Neural cell (in vitro differentiated cells): ENCODE measurements at regions not wholly inside any gene's neighbourhood (a gene's known extent, or its start where the extent isn't known, plus 50 kb on each side); places are given as distances from the start of the nearest gene placed in this dataset.
"Not testable (repeated sequence)": the region's sequence is repeated elsewhere in the genome, so short reads cannot be mapped to it uniquely, and the experiment has no call there.

Experiments used
- EZH2 ChIP-seq: fragments of 200-600, 300-800 bp; shearing (Covaris generic), sonication (generic); IDR thresholded peaks from 2 replicates; pipeline ENCODE4 v1.6.1; 2014; ENCODE audit warnings: antibody characterized with exemption, low read length, borderline replicate concordance, mild to moderate bottlenecking; ENCODE audit not compliant: insufficient read depth, poor library complexity, severe bottlenecking
- MXI1 ChIP-seq: fragments of 450-650 bp; conservative IDR thresholded peaks from 2 replicates; pipeline ENCODE4 v1.6.1; 2014; ENCODE audit warnings: antibody characterized with exemption, mild to moderate bottlenecking; ENCODE audit not compliant: poor library complexity, severe bottlenecking
- POLR2AphosphoS5 ChIP-seq: IDR thresholded peaks from 2 replicates; pipeline ENCODE4 v1.6.1; 2012
- RAD21 ChIP-seq: fragments of 450-650 bp; conservative IDR thresholded peaks from 2 replicates; pipeline ENCODE4 v1.6.1; 2014; ENCODE audit warnings: antibody characterized with exemption, mild to moderate bottlenecking, moderate library complexity
- TAF1 ChIP-seq: IDR thresholded peaks from 2 replicates; pipeline ENCODE4 v1.6.1; 2012; ENCODE audit warnings: low read depth
- TF ChIP-seq, protein P1 (sequence below): fragments of 450-650 bp; IDR thresholded peaks from 2 replicates; pipeline ENCODE4 v1.5.1; 2014; ENCODE audit warnings: antibody characterized with exemption, mild to moderate bottlenecking, moderate library complexity; ENCODE audit not compliant: poor library complexity, severe bottlenecking

GRCh38 chr12:8389296-8389695, 66.5 kb upstream of the CLEC6A start:
- TF ChIP-seq, protein P1, sequence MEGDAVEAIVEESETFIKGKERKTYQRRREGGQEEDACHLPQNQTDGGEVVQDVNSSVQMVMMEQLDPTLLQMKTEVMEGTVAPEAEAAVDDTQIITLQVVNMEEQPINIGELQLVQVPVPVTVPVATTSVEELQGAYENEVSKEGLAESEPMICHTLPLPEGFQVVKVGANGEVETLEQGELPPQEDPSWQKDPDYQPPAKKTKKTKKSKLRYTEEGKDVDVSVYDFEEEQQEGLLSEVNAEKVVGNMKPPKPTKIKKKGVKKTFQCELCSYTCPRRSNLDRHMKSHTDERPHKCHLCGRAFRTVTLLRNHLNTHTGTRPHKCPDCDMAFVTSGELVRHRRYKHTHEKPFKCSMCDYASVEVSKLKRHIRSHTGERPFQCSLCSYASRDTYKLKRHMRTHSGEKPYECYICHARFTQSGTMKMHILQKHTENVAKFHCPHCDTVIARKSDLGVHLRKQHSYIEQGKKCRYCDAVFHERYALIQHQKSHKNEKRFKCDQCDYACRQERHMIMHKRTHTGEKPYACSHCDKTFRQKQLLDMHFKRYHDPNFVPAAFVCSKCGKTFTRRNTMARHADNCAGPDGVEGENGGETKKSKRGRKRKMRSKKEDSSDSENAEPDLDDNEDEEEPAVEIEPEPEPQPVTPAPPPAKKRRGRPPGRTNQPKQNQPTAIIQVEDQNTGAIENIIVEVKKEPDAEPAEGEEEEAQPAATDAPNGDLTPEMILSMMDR: not testable (repeated sequence)
- not testable (repeated sequence) for TF ChIP-seq TAF1, MXI1, EZH2, POLR2AphosphoS5, RAD21
